Vagina (tissue), 2 donors: ENCODE measurements at regions not wholly inside any gene's neighbourhood (a gene's known extent, or its start where the extent isn't known, plus 50 kb on each side); places are given as distances from the start of the nearest gene placed in this dataset.
"Not testable (repeated sequence)": the region's sequence is repeated elsewhere in the genome, so short reads cannot be mapped to it uniquely, and the experiment has no call there.

Source experiments
- CTCF ChIP-seq, 3 experiments: fragments of 450-650 bp in 2 of 3; fragments of 200-600 bp in 1 of 3; sonication (generic) in 1 of 3; IDR thresholded peaks; one replicate each; pipeline ENCODE4 v1.5.1; 2017 to 2019; ENCODE audit warnings: antibody characterized with exemption in 3 of 3, mild to moderate bottlenecking in 2 of 3, moderate library complexity in 2 of 3
- POLR2A ChIP-seq, 2 donors: fragments of 450-650 bp; IDR thresholded peaks; one replicate each; pipeline ENCODE4 v1.6.1; 2017; ENCODE audit warnings: antibody characterized with exemption in 2 of 2, mild to moderate bottlenecking in 2 of 2, moderate library complexity in 2 of 2
- POLR2AphosphoS5 ChIP-seq, 2 donors: sonication (generic); formaldehyde crosslinking; IDR thresholded peaks; one replicate each; pipeline ENCODE4 v1.9.0; 2017; ENCODE audit warnings: antibody characterized with exemption in 2 of 2, mild to moderate bottlenecking in 2 of 2, low read depth in 1 of 2; ENCODE audit not compliant: insufficient read depth in 1 of 2

DNA sequence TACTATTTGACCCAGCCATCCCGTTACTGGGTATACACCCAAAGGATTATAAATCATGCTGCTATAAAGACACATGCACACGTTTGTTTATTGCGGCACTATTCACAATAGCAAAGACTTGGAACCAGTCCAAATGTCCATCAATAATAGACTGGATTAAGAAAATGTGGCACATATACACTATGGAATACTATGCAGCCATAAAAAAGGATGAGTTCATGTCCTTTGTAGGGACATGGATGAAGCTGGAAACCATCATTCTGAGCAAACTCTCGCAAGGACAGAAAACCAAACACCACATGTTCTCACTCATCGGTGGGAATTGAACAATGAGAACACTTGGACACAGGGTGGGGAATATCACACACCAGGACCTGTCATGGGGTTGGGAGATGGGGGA, 56.7 kb upstream of the SELENOP start:
- TF ChIP-seq CTCF (IDR thresholded peaks at IDR 0.05); POLR2A (IDR thresholded peaks at IDR 0.05); POLR2AphosphoS5 (IDR thresholded peaks at IDR 0.05; ENCODE audit: insufficient read depth in 1 of 2, low read depth in 1 of 2): not testable (repeated sequence)
